ENCODE measurements at regions not wholly inside any gene's neighbourhood (a gene's known extent, or its start where the extent isn't known, plus 50 kb on each side); places are given as distances from the start of the nearest gene placed in this dataset.

- no peak for TF ChIP-seq MYC (IDR thresholded peaks at IDR 0.05; ENCODE audit: low read depth, low read length)
- no peak for TF ChIP-seq POLR2A (IDR thresholded peaks at IDR 0.05; ENCODE audit: extremely low read depth, insufficient read length)
Observed at GRCh38 chrX:123060986-123061385, 123.1 kb upstream of the GRIA3 start.

Measured in NB4 (cell line).